ENCODE measurements at regions not wholly inside any gene's neighbourhood (a gene's known extent, or its start where the extent isn't known, plus 50 kb on each side); places are given as distances from the start of the nearest gene placed in this dataset.
A peak's percentile ranks its signal among the peaks of the same experiment; 100 is the strongest.
"Not testable (repeated sequence)": the region's sequence is repeated elsewhere in the genome, so short reads cannot be mapped to it uniquely, and the experiment has no call there.

GRCh38 chr4:131603705-131604104 lies 1545.4 kb upstream of the PCDH10 start:
- no peak for DNase-seq

GRCh38 chr4:131609039-131609438 lies 1540.1 kb upstream of the PCDH10 start:
- no peak for DNase-seq

- DNase-seq: not testable (repeated sequence)
Measured at GRCh38 chr4:131610517-131610916, 1538.6 kb upstream of the PCDH10 start.

GRCh38 chr4:131613086-131613823 lies 1535.8 kb upstream of the PCDH10 start:
- DNase-seq: no peak

GRCh38 chr4:131613824-131614216 lies 1535.3 kb upstream of the PCDH10 start:
- DNase-seq: peak; percentile 41

GRCh38 chr4:131632877-131633276 lies 1516.2 kb upstream of the PCDH10 start:
- DNase-seq: no peak

- DNase-seq: no peak
Measured at GRCh38 chr4:131635191-131635590, 1513.9 kb upstream of the PCDH10 start.

- DNase-seq: no peak
Measured at GRCh38 chr4:131638781-131639180, 1510.3 kb upstream of the PCDH10 start.

- DNase-seq: no peak
Measured at GRCh38 chr4:131644619-131645018, 1504.5 kb upstream of the PCDH10 start.

GRCh38 chr4:131649227-131649626 lies 1499.9 kb upstream of the PCDH10 start:
- DNase-seq: no peak

- no peak for DNase-seq
Measured at GRCh38 chr4:131650951-131651350, 1498.1 kb upstream of the PCDH10 start.

GRCh38 chr4:131683314-131683713 lies 1465.8 kb upstream of the PCDH10 start:
- DNase-seq: not testable (repeated sequence)

GRCh38 chr4:131721883-131722282 lies 1427.2 kb upstream of the PCDH10 start:
- no peak for DNase-seq

- DNase-seq: not testable (repeated sequence)
Measured at GRCh38 chr4:131723069-131723468, 1426.0 kb upstream of the PCDH10 start.

GRCh38 chr4:131724847-131725246 lies 1424.2 kb upstream of the PCDH10 start:
- not testable (repeated sequence) for DNase-seq

- not testable (repeated sequence) for DNase-seq
Measured at GRCh38 chr4:131725521-131725920, 1423.6 kb upstream of the PCDH10 start.

GRCh38 chr4:131726940-131727339 lies 1422.2 kb upstream of the PCDH10 start:
- not testable (repeated sequence) for DNase-seq

GRCh38 chr4:131727418-131727817 lies 1421.7 kb upstream of the PCDH10 start:
- not testable (repeated sequence) for DNase-seq

GRCh38 chr4:131729205-131729604 lies 1419.9 kb upstream of the PCDH10 start:
- DNase-seq: not testable (repeated sequence)

- not testable (repeated sequence) for DNase-seq
Measured at GRCh38 chr4:131729716-131730398, 1419.2 kb upstream of the PCDH10 start.

- DNase-seq: not testable (repeated sequence)
Measured at GRCh38 chr4:131730574-131730973, 1418.5 kb upstream of the PCDH10 start.

GRCh38 chr4:131732034-131732630 lies 1417.0 kb upstream of the PCDH10 start:
- DNase-seq: not testable (repeated sequence)

- DNase-seq: not testable (repeated sequence)
Measured at GRCh38 chr4:131734321-131734720, 1414.8 kb upstream of the PCDH10 start.

- not testable (repeated sequence) for DNase-seq
Measured at GRCh38 chr4:131734851-131735385, 1414.2 kb upstream of the PCDH10 start.

Data from RPMI8226 (cell line).